NCI-H1048 (cell line): ENCODE measurements at regions not wholly inside any gene's neighbourhood (a gene's known extent, or its start where the extent isn't known, plus 50 kb on each side); places are given as distances from the start of the nearest gene placed in this dataset.
"Not testable (repeated sequence)": the region's sequence is repeated elsewhere in the genome, so short reads cannot be mapped to it uniquely, and the experiment has no call there.

ENCODE experiments used
- DNase-seq: peaks from one replicate; lab custom pipeline; 2025; lab: John Stamatoyannopoulos, UW

DNA sequence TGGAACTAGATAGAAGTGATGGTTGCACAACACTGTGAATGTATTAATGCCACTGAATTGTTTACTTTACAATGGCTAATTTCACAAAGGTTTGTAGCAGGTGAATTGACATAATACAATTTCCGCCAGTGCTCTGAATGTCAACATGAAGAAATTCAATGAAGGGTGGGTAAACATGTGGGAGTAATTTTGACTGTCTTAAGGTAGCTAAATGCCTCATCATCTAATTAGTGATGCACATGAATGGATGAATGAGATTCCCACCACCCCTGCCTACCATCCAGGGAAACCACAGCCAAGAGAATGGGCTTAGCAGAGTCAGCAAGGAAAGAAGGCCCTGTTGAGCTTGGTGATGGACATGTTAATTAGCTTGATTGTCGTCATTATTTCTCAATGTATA is 275.3 kb downstream of the ALDH8A1 start:
- no peak for DNase-seq

DNA sequence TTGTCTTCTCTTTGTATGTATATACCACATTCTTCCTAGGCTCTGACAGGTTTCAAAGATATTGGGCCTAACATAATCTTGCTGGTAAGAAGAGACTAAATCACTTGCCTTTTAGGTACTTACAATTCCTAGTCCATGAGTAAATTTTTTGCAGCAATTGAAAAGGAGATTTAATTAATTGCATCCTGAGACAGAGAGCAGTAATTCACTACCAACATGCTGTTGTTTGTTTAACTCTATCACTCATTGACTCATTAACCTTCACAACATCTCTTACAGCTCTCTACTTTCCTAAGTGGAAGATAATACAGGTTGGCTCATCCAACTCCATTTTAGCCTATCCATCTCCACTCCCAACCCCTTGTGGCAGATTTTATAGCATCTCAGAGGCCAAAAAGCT is 280.4 kb downstream of the ALDH8A1 start:
- no peak for DNase-seq

DNA sequence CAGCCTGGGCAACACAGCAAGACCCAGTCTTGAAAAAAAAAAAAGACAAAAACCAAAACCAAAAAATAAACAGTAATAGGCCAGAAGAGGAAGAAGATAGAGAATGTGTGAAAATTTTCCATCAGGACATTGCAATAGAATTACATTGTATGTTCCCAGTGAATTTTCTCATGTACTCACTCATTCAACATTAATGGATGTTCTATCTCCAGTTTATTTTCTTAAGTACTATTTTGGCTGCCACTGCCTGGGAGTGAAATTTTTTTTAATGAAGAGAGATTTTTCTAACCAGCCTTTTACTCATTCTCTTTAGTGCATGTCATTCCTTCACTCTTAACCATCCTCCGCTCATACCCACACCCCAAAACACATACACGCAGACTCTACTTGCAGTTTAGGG is 282.8 kb downstream of the ALDH8A1 start:
- no peak for DNase-seq

DNA sequence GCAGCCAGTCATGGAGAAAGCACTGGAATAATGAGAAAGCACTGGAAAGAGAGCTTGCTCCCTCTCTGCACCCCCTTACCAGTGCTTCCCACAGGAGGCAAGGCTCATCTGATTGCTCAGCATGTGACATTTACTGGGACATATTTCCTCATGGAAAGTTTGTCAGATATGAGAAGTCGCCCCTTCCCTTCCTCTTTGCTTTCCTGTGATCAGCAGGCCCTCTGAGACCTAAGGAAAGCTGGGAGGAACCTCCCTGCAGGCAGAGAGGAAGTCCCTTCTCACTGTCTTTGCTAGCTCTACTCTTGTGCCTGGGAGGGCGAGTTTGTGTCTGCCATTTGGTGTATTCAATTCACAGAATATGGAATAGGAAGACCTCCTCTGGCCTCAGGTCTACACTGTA is 283.8 kb downstream of the ALDH8A1 start:
- no peak for DNase-seq

DNA sequence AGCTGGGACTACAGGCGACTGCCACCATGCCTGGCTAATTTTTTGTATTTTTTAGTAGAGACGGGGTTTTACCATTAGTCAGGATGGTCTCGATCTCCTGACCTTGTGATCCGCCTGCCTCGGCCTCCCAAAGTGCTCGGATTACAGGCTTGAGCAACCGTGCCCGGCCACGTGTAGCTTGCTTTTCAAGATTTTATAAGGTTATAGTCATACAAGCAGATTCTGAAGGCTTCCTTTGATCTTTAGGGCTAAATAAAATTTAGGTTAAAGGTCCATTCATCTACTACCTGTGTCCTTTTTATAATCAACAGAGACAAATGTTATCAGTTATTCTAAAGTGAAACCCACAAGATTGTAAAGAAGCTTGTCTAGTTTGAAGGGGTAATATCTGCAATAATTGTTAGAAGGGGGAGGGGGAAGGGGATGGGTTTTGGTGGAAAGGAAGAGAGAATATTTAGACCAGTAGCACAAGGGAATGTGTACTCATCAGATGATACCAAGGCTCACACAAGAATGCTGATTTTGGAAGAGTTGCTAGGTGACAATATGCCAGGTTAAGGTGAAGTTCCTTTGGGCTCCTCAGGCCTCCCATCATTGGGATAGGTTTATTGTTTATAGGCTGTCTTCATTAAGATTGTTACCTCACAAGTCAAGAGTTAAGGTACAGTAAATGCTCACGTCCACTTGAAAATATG is 284.7 kb downstream of the ALDH8A1 start:
- no peak for DNase-seq

DNA sequence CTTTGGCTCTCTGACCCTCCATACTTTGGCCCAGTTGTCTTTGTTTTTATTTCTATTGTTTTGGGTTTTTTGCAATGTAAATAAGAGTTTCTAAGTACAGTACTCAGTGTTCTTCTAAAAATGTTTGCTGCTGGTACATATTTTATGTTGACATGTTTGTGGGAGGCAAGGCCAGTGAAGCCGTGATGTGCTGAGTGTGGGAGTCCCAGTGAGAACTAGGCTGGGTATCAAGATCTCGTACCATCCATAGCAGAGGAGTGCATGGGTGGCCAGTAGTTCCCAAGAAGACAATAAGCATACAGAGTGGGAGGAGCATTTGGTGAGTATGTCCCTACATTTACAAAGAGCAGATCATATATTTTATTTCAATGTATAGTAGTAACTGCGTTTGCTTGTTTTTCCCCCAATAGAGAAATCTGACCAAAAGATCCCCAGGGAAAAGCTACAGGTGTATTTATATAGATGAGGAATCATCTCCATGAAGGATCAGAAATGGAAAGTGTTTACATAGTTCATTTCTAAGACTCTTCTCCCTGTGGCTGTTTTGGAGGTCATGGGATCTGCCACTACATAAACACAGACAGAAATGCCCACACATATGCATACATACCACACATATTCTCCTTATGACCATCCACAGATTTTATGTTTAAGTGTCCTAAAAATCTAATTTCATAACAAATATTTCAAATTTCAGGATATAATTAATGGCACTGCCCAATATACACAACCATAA is 285.9 kb downstream of the ALDH8A1 start:
- DNase-seq = no peak

DNA sequence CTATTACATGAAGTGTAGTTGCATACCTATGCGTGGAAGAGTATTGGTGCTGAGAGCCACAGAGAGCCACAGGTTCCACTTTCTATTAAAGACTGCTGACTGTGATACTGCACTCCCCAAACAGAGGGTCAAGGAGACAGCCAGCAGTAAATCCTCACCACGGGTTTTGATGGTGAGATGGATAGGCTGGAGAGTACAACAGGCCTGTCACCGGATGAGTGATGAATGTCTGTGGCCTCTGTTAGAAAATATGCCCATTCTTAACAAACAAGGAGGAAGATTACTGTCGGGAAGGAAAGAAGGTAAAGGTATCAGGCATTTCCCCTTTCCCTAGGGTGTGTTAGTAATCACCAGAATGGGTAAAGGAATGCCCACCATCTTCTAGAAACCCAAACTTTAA is 286.5 kb downstream of the ALDH8A1 start:
- DNase-seq = no peak

DNA sequence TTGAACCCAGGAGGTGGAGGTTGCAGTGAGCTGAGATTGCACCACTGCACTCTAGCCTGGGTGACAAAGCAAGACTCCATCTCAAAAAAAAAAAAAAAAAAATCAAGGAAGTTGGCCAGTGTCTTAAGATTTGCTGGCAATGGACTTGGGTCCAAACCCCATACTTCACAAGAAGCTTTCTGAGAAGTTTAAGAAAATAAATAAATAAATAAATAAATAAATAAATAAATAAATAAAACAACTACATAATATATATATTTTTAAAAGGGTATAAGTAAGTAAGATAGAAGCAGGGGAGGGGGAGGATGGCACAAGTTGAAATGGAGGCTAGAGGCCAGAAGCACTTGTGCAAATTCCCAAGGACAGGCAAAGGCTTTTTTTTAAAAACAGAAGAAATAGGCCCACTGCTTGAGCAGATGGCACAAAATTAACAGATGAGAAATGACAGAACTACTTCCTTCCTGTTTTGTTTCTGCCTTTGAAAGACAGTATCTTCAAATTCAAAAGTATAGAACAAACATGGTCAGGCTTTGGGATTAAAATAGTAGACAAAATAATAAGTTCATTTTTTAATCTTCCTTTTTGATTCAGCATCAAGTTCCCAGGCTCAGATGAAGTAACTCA is 287.7 kb downstream of the ALDH8A1 start:
- no peak for DNase-seq

DNA sequence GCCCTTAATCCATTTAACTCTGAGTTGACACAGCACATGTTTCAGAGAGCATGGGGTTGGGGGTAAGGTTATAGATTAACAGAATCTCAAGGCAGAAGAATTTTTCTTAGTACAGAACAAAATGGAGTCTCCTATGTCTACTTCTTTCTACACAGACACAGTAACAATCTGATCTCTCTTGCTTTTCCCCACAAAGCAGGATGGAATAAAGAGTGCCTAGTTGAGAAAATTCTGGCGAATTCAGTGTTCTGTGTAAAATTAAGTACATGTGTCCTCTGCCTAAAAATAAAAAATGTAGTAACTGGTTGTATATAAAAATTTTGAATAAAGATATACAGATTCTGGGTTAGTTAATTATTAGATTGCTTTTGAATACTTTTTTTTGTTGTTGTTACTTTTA is 290.0 kb downstream of the ALDH8A1 start:
- not testable (repeated sequence) for DNase-seq

DNA sequence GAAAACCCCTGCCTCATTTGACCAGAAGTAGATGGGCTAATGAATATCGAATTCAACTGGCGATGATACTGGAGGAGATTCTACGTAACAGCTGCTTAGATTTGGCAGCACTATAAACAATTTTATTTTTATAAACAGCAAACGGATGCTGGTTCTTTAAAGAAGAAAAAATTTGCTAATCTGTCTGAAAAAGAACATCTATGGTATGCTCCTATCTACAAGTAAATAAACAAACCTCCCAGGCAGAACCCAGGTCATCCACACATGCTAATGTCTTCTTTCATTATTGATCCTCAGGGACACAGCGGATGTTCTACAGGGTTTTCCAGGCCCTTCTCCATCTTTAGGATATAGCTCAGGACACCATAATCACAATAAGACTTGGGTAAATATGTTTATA is 291.3 kb downstream of the ALDH8A1 start:
- no peak for DNase-seq

DNA sequence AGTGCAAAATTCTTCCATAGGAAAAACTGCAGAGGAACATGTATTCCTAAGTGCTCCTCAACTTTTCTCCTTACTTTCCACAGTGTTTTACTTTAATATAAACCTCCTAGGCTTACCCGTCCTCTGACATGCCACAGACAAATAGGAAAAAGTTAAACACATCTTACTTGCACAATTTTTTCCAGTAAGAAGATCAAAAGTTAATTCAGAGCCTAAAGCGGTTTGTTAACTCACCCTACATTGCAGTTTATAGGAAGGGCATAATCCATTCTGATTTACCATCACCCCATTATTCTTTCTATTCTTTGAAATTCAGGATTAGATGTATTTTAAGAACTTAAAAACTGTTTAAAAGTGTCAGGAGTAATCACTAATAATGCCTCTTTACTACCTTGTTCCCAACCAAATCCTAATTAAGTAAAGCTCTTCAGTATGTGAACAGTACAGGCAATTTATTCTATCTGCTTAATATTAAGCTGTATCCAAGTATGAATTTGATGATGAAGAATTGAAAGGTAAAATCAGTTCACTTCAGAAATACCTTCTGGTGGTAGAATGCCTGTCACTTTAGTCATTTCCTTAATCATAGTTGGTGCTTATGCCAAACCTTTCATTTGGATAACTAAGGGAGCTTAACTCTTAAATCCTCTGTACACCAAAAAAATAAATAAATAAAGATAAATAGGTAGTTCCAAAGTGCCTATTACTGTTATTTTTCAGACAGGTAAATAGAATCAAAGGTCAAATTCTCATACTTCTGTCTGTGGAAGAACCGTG is 292.0 kb downstream of the ALDH8A1 start:
- no peak for DNase-seq

DNA sequence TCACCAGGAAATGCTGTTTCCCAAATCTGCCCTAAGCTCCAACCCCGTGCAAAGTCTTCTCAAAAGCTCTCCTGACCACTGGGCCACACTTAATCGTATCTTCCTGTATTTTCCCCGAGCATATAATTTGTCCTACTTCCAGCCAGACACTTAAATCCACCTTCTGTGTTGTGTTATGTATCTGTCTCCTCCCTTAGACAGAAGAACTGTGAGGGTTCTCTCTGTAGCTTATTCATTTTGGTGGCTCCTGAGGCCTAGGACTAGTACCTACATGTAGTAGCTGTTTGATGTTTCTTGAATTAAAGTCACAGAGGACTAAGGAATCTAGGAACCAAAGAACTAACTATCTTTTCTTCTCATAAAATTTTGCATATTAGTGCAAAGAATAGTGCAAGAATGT is 292.6 kb downstream of the ALDH8A1 start:
- DNase-seq = no peak

DNA sequence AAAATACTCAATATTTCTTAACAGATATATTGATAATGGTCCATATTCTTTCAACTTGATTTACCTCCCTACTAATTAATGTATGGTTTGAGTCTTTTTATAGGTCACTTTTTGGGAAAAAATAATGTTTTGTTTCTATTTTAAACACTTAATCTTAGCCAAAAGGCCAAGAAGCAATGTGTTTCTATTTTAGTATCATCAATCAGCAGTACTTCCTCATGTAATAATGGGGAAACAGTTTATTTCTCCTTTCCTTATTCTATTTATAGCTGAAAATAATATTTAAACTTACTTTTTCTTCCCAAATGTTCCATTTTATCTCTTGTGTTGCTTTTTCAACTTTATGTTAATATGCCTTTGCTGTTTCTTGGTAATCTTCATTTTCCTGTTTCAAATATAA is 295.1 kb downstream of the ALDH8A1 start:
- DNase-seq = no peak

DNA sequence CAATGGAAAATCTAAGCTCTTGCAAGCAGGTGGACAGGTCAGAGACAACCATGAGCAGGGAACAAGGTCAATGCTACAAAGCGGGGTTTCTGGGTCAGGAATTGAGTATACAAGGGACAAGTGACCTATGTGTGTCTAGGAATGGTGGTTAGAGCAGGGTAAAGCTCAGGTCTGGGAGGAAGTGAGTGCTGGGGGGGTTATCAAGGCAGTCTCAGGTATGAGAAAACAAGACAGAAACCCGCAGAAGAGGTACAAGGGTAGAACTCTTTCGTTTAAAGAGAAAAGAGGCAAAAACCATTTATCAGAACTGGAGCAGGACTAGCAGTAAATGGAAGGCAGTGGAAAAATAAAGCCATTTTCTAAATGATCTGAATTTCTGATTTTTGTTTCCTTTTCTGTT is 298.4 kb downstream of the ALDH8A1 start:
- no peak for DNase-seq

DNA sequence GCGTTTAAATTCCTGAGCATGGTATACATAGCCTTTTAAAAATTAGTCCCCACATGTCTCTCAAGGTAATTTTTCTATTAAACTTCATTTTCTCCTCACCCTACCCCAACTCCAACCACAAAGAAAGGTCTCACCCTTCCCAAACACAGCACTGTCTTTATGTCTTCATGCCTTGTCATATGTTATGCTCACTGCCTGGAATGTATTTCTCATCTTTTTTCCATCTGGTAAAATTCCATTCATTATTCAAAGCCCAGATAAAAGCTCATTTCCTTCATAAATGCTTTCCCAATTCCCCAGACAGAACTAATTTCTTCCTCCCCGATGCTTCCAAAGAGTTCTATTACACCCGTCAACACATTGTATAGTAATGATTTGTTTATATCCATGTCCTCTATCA is 302.0 kb downstream of the ALDH8A1 start:
- no peak for DNase-seq

DNA sequence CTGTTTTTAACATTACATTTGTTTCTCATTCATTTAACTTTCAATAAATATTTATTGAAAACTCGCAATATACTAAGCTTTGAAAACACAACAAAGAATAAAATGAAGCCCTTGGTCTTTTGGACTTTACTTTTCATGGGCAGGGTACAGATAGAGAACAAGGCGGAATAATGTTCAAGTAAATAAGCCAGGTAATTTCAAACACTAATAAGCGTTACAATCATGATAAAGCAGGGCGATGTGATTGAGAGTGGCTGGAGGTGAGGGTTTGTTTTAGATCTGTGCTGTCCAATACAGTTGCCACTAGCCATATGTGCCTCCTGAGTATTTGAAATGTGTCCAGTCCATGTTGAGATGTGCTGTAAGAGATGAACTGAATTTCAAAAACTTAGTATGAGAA is 307.1 kb downstream of the ALDH8A1 start:
- no peak for DNase-seq

DNA sequence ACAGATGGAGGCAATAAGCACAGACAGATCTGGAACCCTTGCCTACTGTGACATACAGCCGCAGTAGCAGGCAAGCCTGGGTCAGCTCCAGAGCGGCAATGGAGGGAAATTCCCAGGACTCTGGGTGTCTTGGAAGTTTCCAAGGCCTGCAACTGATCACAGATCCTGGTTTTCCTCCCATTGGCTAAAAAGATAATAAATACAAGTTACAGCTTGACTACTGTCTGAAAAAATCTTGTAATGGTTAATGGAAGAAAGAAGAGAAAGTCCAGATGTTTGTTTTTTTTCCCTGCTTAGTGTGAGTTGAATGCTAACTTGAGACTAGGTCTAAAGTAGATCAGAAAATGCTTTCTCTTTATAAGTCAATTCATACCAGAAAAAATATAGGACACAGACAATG is 307.6 kb downstream of the ALDH8A1 start:
- no peak for DNase-seq

DNA sequence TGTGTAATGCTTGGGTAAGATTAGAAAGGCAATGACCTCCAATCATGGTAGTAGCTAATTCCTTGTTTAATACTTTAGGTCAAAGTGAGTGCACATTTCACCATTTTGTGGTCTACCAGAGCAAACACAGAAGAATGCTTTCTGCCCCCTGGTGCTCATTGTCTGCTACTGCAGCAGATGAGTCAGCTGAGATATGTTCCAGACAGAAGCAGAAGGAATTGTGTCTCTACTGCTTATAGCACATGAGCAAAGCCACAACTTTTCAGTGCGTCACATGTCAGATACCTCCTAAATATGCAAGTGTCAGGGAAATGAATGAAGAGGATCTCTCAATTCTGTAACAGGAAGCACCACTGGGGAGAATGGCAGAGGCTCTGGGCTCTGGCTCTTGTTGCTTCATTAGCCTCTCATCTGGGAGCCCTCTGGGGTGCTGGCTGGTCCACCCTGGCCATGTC is 308.9 kb downstream of the ALDH8A1 start:
- DNase-seq = peak; percentile 10

DNA sequence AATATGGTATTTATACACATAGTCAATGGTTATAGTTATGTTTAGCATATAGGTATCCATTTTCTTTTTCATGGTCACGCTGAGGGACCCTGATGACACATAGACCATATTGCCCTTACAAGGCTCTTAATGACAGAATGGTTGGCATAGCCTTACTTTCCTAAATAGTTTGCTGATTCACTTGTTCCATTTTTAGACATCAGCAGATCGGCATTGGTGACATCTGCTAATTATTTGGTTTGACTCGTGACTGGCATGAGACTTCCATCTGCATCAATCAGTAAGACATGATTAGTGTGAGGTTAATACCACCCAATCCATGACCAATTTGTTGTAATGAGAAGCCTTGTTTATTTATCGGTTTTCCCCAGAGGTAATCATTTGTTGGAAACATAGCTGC is 309.7 kb downstream of the ALDH8A1 start:
- DNase-seq = no peak

DNA sequence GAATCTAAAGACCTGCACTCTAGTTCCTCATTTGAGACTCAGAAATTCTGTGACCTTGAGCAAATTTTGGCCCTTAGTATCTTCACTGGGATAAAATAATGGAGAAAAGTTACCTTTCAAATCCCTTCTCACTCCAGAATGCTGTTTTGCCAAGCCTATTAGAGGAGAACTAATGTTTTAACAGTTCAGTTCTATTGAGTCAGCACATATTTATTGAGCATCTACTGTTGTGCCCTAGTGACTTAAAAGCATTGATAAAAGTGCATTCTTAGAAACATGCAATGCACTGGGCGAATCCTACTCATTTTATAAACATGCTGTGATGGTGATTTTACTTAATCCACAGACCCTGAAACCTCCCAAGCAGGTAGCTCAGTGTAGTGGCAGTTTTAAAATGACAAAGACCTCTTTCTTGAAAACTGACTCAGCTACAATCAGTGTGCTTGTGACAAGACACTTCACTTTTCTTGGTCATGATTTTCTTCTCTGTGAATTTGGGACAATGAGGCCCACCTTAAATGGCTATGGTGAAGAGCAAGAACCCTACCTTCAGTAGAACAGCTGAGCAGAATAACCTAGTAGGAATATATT is 312.0 kb downstream of the ALDH8A1 start:
- DNase-seq = no peak

DNA sequence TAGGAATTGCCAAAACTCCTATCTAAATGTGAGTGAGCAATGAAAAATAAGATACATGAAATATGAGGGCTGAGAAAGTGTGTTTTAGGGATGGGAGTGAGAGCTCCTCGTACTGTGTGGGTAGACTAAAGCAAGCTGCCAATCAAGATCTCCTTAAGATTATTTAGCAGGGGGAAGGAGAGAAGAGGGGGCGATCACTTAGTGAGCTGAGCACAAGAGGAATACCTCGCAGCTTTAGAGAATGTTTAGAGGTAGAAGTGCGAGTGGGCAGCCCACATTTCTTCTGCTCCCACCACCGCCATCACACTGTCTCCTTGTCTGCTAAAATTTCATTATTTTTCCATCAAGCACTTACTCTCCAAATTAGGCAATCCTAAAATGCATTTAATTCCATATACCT is 312.6 kb downstream of the ALDH8A1 start:
- no peak for DNase-seq

DNA sequence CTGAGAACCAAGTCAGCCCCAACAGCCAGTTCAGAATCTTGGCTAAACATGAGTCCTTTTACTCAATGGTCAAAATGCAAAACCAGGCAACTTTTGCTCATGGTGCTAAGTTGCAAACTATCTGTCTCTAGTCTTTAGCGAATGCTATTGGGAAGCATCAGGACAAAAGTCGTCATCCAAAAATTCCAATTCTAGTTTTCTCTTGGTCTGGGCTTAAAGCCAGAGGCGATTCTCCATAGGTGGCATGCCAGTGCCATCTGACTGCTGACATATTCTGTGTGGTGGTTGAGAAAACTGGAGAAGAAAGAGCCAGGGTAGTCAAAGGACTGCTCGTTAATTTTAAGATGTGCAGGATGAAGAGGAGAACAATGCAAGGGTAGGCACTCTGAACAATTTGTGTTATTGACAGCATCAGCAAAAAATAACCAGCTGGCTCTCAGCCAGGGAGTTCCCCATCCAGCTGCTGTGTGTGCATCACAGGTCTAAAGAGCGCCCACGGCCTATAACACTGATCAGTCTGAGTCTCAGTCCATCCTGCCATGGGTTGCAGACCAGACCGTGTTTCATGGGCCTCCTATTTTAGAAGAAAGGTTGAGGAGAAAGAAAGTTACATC is 313.6 kb downstream of the ALDH8A1 start:
- DNase-seq = no peak
